Hepatocyte (in vitro differentiated cells): ENCODE measurements at regions not wholly inside any gene's neighbourhood (a gene's known extent, or its start where the extent isn't known, plus 50 kb on each side); places are given as distances from the start of the nearest gene placed in this dataset.

ENCODE experiments used
- DNase-seq: peaks from one replicate; pipeline ENCODE4 v3.0.0-alpha.2; 2016; ENCODE audit warnings: low spot score
- H2AFZ ChIP-seq: fragments of 200-600 bp; sonication (generic); 2 replicates; pipeline ENCODE4 v1.6.0; 2016; ENCODE audit warnings: antibody characterized with exemption, mild to moderate bottlenecking
- H3K27ac ChIP-seq: fragments of 200-600 bp; sonication (generic); 2 replicates; pipeline ENCODE4 v1.5.1; 2016; ENCODE audit warnings: mild to moderate bottlenecking
- H3K27me3 ChIP-seq: fragments of 200-600 bp; sonication (generic); 2 replicates; pipeline ENCODE4 v1.6.1; 2016
- H3K36me3 ChIP-seq: fragments of 200-600 bp; sonication (generic); replicated peaks from 2 replicates; pipeline ENCODE4 v1.5.1; 2016; ENCODE audit warnings: low read depth; ENCODE audit not compliant: insufficient read depth
- H3K4me1 ChIP-seq: fragments of 200-600 bp; sonication (generic); 2 replicates; pipeline ENCODE4 v1.5.1; 2016; ENCODE audit warnings: mild to moderate bottlenecking, moderate library complexity; ENCODE audit not compliant: insufficient read depth
- H3K4me2 ChIP-seq: fragments of 200-600 bp; sonication (generic); 2 replicates; pipeline ENCODE4 v1.6.0; 2016
- H3K4me3 ChIP-seq: fragments of 200-600 bp; sonication (generic); 2 replicates; pipeline ENCODE4 v1.5.1; 2016; ENCODE audit warnings: mild to moderate bottlenecking
- H3K79me2 ChIP-seq: fragments of 200-600 bp; sonication (generic); 2 replicates; pipeline ENCODE4 v1.6.0; 2017; ENCODE audit warnings: mild to moderate bottlenecking
- H3K9me2 ChIP-seq: fragments of 200-600 bp; sonication (generic); replicated peaks from 2 replicates; pipeline ENCODE4 v1.6.0; 2017; ENCODE audit warnings: mild to moderate bottlenecking; ENCODE audit not compliant: insufficient read depth
- H3K9me3 ChIP-seq: fragments of 200-600 bp; sonication (generic); 2 replicates; pipeline ENCODE4 v1.5.1; 2016; ENCODE audit warnings: low read depth, mild to moderate bottlenecking
- H4K20me1 ChIP-seq: fragments of 200-600 bp; sonication (generic); 2 replicates; pipeline ENCODE4 v1.6.0; 2016; ENCODE audit warnings: mild to moderate bottlenecking; ENCODE audit not compliant: insufficient read depth, poor library complexity, severe bottlenecking
- CTCF ChIP-seq: fragments of 200-600 bp; sonication (generic); IDR thresholded peaks from 2 replicates; pipeline ENCODE4 v1.5.1; 2016; ENCODE audit warnings: antibody characterized with exemption, mild to moderate bottlenecking; ENCODE audit not compliant: poor library complexity
- EZH2 ChIP-seq: fragments of 200-600 bp; sonication (generic); IDR thresholded peaks from 2 replicates; pipeline ENCODE4 v1.6.1; 2016; ENCODE audit warnings: antibody characterized with exemption, mild to moderate bottlenecking, borderline replicate concordance
- EZH2phosphoT487 ChIP-seq: fragments of 200-600 bp; sonication (generic); IDR thresholded peaks from one replicate; pipeline ENCODE4 v1.6.1; 2018; ENCODE audit warnings: antibody characterized with exemption, mild to moderate bottlenecking, low read depth, moderate library complexity; ENCODE audit not compliant: unreplicated experiment, severe bottlenecking
- WGBS: methylation state at CpG from one replicate; pipeline ENCODE4 v1.1.6; 2016; ENCODE audit warnings: low lambda C conversion rate; ENCODE audit errors: missing lambda C conversion rate; 5-methylcytosine and 5-hydroxymethylcytosine counted together

- peak; percentile 16 for DNase-seq
- Histone ChIP-seq H4K20me1 (no peaks in the 10 kb centered on the region), H3K36me3 (no peaks in the 10 kb centered on the region), H3K9me3 (no peaks in the 10 kb centered on the region), H3K27me3 (no peaks in the 10 kb centered on the region), H3K4me3 (no peak overlapping the region), H2AFZ (no peak overlapping the region), H3K4me1 (peaks cover 8% of the 10 kb centered on the region), H3K79me2 (no peaks in the 10 kb centered on the region), H3K27ac (no peak overlapping the region), H3K9me2 (no peaks in the 10 kb centered on the region), H3K4me2 (no peak overlapping the region)
- WGBS = 70% methylated on average over 7 of the region's 7 CpGs
- TF ChIP-seq CTCF = no peak
- no peak for TF ChIP-seq EZH2phosphoT487
- no peak for TF ChIP-seq EZH2
Measured at GRCh38 chr1:187842406-187843165, 1013.8 kb downstream of the PLA2G4A start.

- Histone ChIP-seq H3K9me2 (no peaks in the 10 kb centered on the region), H4K20me1 (no peaks in the 10 kb centered on the region), H3K36me3 (no peaks in the 10 kb centered on the region), H3K4me1 (peaks cover 17% of the 10 kb centered on the region), H3K4me2 (no peak overlapping the region), H3K79me2 (no peaks in the 10 kb centered on the region), H2AFZ (no peak overlapping the region), H3K27me3 (no peaks in the 10 kb centered on the region), H3K4me3 (no peak overlapping the region), H3K9me3 (no peaks in the 10 kb centered on the region), H3K27ac (no peak overlapping the region)
- WGBS = 90% methylated on average over 3 of the region's 3 CpGs
- no peak for TF ChIP-seq EZH2
- no peak for TF ChIP-seq CTCF
- no peak for TF ChIP-seq EZH2phosphoT487
- DNase-seq = no peak
Measured at GRCh38 chr1:187844313-187844712, 1015.6 kb downstream of the PLA2G4A start.

GRCh38 chr1:187847531-187847930 is 1018.8 kb downstream of the PLA2G4A start:
- Histone ChIP-seq H4K20me1 (no peaks in the 10 kb centered on the region), H3K4me2 (no peak overlapping the region), H3K4me3 (no peak overlapping the region), H2AFZ (no peak overlapping the region), H3K36me3 (no peaks in the 10 kb centered on the region), H3K79me2 (no peaks in the 10 kb centered on the region), H3K9me2 (no peaks in the 10 kb centered on the region), H3K27ac (no peak overlapping the region), H3K9me3 (no peaks in the 10 kb centered on the region), H3K4me1 (peaks cover 9% of the 10 kb centered on the region), H3K27me3 (no peaks in the 10 kb centered on the region)
- no peak for DNase-seq
- TF ChIP-seq CTCF = no peak
- no peak for TF ChIP-seq EZH2phosphoT487
- TF ChIP-seq EZH2 = no peak
